Psoas muscle (tissue), 7 donors: ENCODE measurements at regions not wholly inside any gene's neighbourhood (a gene's known extent, or its start where the extent isn't known, plus 50 kb on each side); places are given as distances from the start of the nearest gene placed in this dataset.

ENCODE experiments used
- ATAC-seq, 4 donors: fragments of 200-7000 bp; cut with Tn5 transposase; one replicate each; pipeline ENCODE4 v1.9.1; 2020; ENCODE audit warnings: moderate library complexity in 3 of 4, mild to moderate bottlenecking in 2 of 4
- DNase-seq, 2 donors: peaks; one replicate each; pipeline ENCODE4 v3.0.0-alpha.2; 2020
- H3K27ac ChIP-seq: fragments of 200-600 bp; one replicate; pipeline ENCODE4 v1.8.0; 2022
- H3K27me3 ChIP-seq, 3 donors: fragments of 200-600 bp in 1 of 3; one replicate each; pipeline versions ENCODE4 v1.6.1 to v1.8.0; 2013 to 2022; ENCODE audit warnings: low read length in 2 of 3, mild to moderate bottlenecking in 2 of 3, moderate library complexity in 1 of 3; ENCODE audit not compliant: insufficient read depth in 3 of 3
- H3K36me3 ChIP-seq, 2 donors: fragments of 200-600 bp in 1 of 2; one replicate each; pipeline versions ENCODE4 v1.6.1 to v1.8.0; 2013 to 2022; ENCODE audit warnings: low read depth in 1 of 2, mild to moderate bottlenecking in 1 of 2, moderate library complexity in 1 of 2; ENCODE audit not compliant: insufficient read depth in 1 of 2
- H3K4me1 ChIP-seq: fragments of 200-600 bp; one replicate; pipeline ENCODE4 v1.8.0; 2022
- H3K4me3 ChIP-seq: fragments of 200-600 bp; one replicate; pipeline ENCODE4 v1.8.0; 2022; ENCODE audit warnings: mild to moderate bottlenecking
- H3K9me3 ChIP-seq: fragments of 200-600 bp; one replicate; pipeline ENCODE4 v1.8.0; 2022
- CTCF ChIP-seq: fragments of 200-600 bp; IDR thresholded peaks from one replicate; pipeline ENCODE4 v1.8.0; 2022; ENCODE audit warnings: antibody characterized with exemption
- WGBS, 3 donors: extraction: QIAGEN DNeasy Blood & Tissue Kit; methylation state at CpG; one replicate each; pipeline versions ENCODE4 v1.1.6 to v1.1.7; 2013; 5-methylcytosine and 5-hydroxymethylcytosine counted together
- intact Hi-C, 2 donors: fragments of 100-400 bp; cut with DNase I; formaldehyde crosslinking; loops; one replicate each; pipeline versions ENCODE4 v1.11.0 to v1.14.2; 2022
- donor health status: healthy with polysubstance abuse.
- donor health status: DM: no; HTN: no; CAD: no; lungs with moderate emphysema.
- donor health status: Bipolar disorder and iron deficiency.
- donor health status: healthy.
- donor health status: DM: yes; HTN: yes; CAD: no.
- donor health status: DM: no; HTN: no; CAD: no.
- donor health status: DM: yes; HTN: yes; CAD: no.

- WGBS, 3 donors, result 71 to 74% (median 73%) methylated on average over 4 of the region's 4 CpGs
- H3K9me3 ChIP-seq, result no peaks in the 10 kb centered on the region
- H3K27me3 ChIP-seq, result no peaks in the 10 kb centered on the region
- intact Hi-C loops, result loop anchor here in 1 of 2 donors (10.0 kb wide), 1 partner anchor 60 kb away; no protein-coding TSS in a partner anchor
- TF ChIP-seq CTCF, result no peak
- ATAC-seq (no peak), DNase-seq (no peak)
- no peak overlapping the region for H3K4me3 ChIP-seq
- H3K4me1 ChIP-seq, result no peaks in the 10 kb centered on the region
- no peak overlapping the region for H3K27ac ChIP-seq
- no peaks in the 10 kb centered on the region for H3K36me3 ChIP-seq
Measured at GRCh38 chr9:16254674-16255073, 615.8 kb downstream of the BNC2 start.

- WGBS, 3 donors, result 89 to 92% (median 89%) methylated on average over 4 of the region's 4 CpGs
- TF ChIP-seq CTCF, result no peak
- Histone ChIP-seq H3K36me3 (no peaks in the 10 kb centered on the region), H3K9me3 (no peaks in the 10 kb centered on the region), H3K4me1 (no peaks in the 10 kb centered on the region), H3K27ac (no peak overlapping the region), H3K27me3 (no peaks in the 10 kb centered on the region), H3K4me3 (no peak overlapping the region)
- DNase-seq, result no peak
- intact Hi-C loops, result loop anchor here in 1 of 2 donors (10.0 kb wide), 1 partner anchor 60 kb away; no protein-coding TSS in a partner anchor
- no peak for ATAC-seq
Measured at GRCh38 chr9:16255217-16255616, 615.3 kb downstream of the BNC2 start.

- no peak for ATAC-seq
- no peaks in the 10 kb centered on the region for H3K36me3 ChIP-seq
- 71 to 82% (median 73%) methylated on average over 2 of the region's 2 CpGs for WGBS, 3 donors
- H3K9me3 ChIP-seq, result no peaks in the 10 kb centered on the region
- H3K27me3 ChIP-seq, result no peaks in the 10 kb centered on the region
- no peak overlapping the region for H3K27ac ChIP-seq
- H3K4me1 ChIP-seq, result no peaks in the 10 kb centered on the region
- intact Hi-C loops, result loop anchor here in 1 of 2 donors (10.0 kb wide), 1 partner anchor 63 kb away; no protein-coding TSS in a partner anchor
- no peak overlapping the region for H3K4me3 ChIP-seq
- no peak for DNase-seq
- TF ChIP-seq CTCF, result peak; percentile 30
Measured at GRCh38 chr9:16257604-16258003, 612.9 kb downstream of the BNC2 start.

GRCh38 chr9:16258191-16258590 is 612.3 kb downstream of the BNC2 start:
- no peaks in the 10 kb centered on the region for H3K36me3 ChIP-seq
- H3K4me1 ChIP-seq, result no peaks in the 10 kb centered on the region
- intact Hi-C loops, result loop anchor here in 1 of 2 donors (10.0 kb wide), 1 partner anchor 63 kb away; no protein-coding TSS in a partner anchor
- H3K27me3 ChIP-seq, result no peaks in the 10 kb centered on the region
- DNase-seq, result no peak
- no peak for TF ChIP-seq CTCF
- H3K4me3 ChIP-seq, result no peak overlapping the region
- no peak for ATAC-seq
- WGBS, 3 donors, result 96 to 99% (median 97%) methylated on average over 12 of the region's 12 CpGs
- no peaks in the 10 kb centered on the region for H3K9me3 ChIP-seq
- no peak overlapping the region for H3K27ac ChIP-seq

GRCh38 chr9:16258708-16259107 is 611.8 kb downstream of the BNC2 start:
- no peaks in the 10 kb centered on the region for H3K4me1 ChIP-seq
- H3K9me3 ChIP-seq, result no peaks in the 10 kb centered on the region
- no peaks in the 10 kb centered on the region for H3K36me3 ChIP-seq
- DNase-seq, result no peak
- ATAC-seq, result no peak
- no peak overlapping the region for H3K4me3 ChIP-seq
- no peak for TF ChIP-seq CTCF
- WGBS, 3 donors, result 87 to 92% (median 87%) methylated on average over 8 of the region's 8 CpGs
- no peak overlapping the region for H3K27ac ChIP-seq
- intact Hi-C loops, result loop anchor here in 1 of 2 donors (10.0 kb wide), 1 partner anchor 64 kb away; no protein-coding TSS in a partner anchor
- no peaks in the 10 kb centered on the region for H3K27me3 ChIP-seq
